HUDEP-2 (cell line): ENCODE measurements at regions not wholly inside any gene's neighbourhood (a gene's known extent, or its start where the extent isn't known, plus 50 kb on each side); places are given as distances from the start of the nearest gene placed in this dataset.

Source experiments
- DNase-seq, 76 experiments: peaks; one replicate each; lab custom pipeline; 2025; ENCODE audit not compliant: unreplicated experiment in 76 of 76; lab: John Stamatoyannopoulos, UW

DNA sequence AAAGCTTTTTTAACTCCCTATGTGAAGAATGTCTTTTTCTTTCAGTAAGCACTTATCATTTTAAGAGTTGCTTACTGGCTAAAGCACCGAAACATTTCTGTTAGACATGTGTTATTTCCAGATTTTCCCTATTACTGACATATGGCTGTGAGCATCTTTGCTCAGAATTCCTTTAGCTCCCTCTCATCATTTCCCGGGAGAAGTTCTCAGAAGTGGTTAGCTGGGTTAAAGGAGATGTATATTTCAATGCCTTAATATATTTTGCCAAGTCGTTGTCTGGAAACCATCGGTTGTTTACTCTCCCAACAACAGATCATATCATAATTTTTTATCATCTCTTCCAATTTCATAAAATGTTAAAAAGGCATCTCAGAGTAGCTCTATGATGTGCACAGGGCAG lies 396.5 kb downstream of the OCA2 start:
- DNase-seq, result no peak

DNA sequence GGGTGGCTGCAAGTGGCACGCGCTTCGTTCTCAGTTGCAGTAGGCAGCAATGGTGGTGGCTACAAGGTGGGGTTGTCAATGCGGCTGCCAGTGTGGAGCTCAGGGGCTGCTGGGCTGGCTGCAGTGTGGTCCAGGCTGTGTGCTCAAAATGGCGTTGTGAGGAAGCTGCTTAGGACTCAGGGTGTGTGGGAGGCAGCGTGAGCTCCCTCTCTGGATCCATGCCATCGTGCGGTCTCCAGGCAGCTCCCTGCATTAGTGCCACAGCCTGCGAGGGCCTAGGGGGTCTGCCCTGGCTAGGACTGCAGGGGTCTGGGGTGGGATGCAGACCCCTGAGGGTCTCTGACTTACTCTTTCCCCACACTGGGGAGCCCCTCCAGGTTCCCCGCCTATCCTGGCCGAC lies 397.2 kb downstream of the OCA2 start:
- DNase-seq, result no peak

DNA sequence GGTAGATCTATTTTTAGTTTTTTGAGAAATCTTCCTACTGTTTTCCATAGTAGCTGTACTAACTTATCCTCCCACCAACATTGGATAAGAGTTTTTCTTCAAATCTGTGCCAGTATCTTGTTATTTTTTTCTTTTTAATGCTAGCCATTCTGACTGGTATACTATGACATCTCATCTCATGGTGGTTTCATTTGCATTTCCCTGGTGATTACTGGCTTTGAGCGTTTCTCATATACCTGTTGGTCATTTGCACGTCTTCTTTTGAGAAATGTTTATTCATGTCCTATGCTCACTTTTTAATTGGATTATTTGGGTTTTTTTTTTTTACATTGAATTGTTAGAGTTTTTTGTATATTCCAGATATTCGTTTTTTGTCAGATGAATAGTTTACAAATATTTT lies 398.1 kb downstream of the OCA2 start:
- no peak for DNase-seq

DNA sequence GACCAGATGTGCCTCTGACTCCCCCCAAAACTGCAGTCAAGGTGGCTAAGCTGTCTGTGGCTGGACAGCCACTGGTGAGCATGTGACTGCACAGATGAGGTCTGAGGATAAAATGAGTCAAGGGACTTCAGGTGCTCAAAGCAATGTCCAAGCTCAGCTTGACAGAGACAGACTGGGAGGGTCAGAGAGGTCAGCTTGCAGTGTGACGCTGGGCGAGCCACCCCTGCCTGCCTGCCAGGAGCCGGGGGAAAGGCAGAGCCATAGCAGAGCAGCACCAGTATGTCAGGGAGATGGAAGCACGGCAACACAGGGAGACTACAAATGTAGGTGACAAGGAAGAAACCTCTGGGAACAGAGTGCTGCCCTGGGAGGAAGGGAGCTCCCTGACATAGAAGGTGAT lies 399.4 kb downstream of the OCA2 start:
- no peak for DNase-seq

DNA sequence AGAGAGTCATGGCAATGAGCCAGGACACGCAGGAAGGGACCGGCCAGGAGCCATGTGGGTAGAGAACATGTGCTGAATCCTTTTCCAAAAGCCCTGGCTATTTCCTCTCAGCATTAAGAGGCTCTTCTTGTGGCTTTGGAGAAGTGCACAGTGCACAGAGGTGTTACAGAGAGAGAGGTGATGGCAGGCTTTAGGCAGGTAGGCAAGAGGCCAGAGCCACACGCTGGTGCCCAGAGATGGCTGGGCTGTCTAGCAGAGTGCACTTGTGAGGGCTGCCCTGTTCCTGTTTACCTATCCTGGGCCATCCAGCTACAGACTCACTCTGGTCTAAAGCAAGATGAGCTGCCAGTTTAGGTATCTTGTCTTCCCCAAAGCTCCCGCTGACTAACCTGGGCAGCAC lies 402.6 kb downstream of the OCA2 start:
- DNase-seq, result no peak

DNA sequence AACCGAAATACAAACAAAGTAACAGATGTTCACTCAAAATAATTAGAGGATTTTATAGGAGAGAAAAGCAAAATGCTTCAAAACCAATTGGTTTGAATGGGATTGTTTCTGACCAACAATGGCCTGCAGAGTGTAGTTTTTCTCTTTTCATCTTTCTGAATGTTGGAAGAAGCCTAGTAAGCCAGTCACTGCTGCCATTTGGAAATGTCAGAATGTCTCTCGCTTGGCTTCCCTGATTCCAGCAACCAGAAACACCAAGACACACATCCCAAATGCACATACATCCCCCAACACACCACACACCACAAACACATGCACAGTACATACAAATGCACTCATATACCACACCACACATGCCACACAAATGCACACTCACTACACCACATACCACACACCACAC lies 403.4 kb downstream of the OCA2 start:
- no peak for DNase-seq

DNA sequence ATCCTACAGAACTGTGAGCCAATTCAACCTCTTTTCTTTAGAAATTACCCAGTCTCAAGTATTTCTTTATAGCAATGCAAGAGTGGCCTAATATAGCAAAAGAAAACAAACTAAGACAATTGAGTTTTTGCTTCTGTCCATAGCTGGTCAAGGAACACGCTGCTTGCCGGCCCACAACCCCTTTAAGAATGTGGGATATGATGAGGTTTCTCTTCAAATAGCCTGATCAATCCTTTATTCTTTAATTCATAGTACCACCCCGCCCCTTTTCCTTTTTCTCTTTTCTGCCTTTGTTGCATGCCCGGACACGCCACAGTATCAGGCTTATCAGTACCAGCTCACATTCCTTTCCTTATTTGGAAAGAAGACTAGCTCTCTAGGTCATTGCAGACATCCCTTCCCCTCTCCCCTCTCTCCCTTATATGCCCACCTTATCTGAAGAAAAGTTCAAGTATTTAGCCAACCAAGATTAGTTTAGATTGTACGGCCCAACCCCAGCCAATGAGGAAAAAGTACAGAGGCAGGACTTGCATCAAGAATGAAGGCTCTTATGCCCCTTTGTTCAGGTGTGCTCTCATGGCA lies 404.5 kb downstream of the OCA2 start:
- no peak for DNase-seq

DNA sequence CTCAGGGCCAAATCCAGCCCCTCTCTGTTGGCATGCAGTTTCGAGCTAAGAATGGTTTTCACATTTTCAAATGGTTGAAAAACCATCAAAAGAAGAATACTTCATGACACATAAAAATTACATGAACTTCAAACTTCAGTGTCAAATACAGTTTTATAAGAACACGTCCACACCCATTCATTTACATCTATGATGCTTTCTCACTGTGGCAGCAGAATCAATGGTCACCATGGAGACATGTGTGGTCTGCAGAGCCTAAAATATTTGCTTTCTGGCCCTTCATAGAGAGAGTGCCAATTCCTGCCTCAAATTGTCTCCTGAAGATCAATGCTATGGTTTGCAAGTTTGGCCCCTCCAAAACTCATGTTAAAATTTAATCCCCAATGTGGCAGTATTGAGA lies 405.8 kb downstream of the OCA2 start:
- no peak for DNase-seq

DNA sequence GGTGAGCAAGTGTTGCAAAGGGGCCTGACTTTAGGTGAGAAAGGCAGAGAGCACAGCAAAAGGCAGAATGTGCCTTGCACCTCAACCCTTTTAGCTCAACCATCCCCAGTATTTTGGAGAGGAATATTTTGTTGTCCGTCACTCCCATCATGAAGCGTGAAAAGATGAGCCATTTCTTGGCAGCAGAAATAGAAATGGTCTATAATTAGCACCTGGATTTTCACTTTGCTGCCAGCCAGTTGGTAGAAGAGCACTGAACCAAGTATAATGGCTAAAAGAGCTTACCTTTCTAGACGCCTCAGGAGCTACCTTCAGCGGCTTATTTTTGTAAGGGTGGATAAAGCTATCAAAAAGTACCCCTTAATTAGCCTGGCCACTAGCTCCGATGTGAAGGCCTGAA lies 406.7 kb downstream of the OCA2 start:
- DNase-seq, result no peak

DNA sequence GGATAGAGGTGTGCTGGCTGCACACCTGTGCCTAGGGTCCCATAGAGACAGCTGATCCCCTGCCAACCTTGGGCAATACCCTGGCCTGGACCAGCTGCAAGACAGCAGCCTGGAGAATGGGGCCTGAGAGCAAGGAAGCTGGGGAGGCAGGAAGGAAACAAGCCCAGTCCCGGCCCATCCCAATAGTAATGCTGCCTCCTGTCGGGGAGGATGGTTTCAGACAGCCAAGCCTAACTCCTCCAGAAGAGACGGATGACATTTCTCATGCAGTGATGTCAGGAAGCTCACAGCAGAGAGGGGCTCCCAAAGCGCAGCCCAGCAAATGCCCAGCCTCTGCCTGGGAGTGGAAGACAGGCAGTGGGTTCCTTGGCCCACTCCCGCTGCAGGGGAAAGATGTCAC lies 408.8 kb downstream of the OCA2 start:
- DNase-seq, result no peak

DNA sequence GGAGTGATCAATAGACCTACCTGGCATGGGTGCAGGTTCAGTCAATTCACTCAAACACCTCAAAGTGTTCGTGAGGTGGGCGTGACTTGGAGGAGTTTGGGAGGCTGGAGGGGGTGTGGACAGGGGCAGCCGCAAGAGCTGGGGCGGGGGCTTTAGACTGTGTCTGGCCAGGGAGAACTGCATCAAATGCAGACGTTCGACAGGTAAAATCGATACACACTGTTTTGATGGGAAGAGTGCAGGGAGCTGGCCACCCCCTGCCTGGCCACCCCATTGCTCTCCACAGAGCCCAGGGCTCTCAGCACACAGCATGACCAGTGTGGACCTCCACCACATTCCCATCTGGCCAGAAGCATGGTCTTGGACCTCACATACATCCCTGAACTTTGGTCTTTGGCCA lies 412.1 kb downstream of the OCA2 start:
- no peak for DNase-seq

DNA sequence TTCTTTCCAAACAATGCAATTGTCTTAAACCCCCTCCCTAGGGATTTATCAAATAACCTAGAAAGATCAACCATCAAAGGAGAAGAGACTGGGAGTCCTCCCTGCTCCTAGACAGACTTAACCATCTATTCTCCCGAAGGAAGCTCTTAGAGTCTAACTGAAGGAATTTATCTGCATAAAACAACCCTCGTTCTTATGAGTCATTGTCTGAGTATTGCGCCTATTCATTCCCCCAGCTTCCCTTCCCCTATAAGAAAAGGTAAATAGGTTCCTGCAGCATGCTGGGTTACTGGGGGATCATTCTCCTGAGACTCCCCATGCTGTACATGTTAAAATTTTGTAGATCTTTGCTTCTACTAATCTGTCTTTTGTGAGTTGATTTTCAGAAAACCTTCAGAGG lies 412.7 kb downstream of the OCA2 start:
- DNase-seq, result no peak

DNA sequence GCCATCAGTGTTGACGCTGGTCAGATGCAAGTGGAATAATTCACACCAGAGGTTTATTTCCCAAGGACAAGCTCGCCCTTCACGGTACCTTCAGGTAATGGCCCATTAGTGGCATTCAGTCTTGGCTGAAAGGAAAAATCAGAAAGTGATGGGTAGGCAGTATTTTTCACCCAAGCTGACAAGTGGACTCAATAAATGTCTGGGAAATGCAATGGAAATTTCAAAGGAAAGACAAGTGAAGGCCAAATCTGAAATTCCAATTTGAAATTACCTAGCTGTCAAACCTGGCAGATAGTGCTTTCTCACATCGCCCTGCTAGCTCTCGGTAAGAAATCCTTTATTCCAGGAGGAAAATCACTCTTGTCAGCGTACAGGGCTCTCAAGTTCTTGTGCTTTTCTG lies 413.5 kb downstream of the OCA2 start:
- DNase-seq, result no peak

DNA sequence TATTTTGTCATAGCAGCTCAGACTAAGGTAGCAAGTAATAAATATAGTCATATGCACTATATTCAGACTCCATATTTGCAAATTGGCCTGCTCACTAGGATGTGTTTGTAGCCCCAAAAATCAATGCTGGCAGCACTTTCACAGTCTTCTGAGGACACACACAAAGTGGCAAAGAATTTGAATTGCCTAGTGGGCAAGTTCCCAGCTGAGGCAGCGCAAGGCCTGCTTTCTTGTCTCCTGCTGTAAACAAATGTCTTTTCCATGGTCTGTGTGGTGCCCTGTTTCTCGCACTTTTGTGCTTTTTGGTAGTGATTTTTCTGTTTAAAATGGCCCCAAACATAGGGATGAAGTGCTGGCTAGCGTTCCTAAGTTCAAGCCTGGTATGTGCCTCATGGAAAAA lies 416.0 kb downstream of the OCA2 start:
- no peak for DNase-seq

DNA sequence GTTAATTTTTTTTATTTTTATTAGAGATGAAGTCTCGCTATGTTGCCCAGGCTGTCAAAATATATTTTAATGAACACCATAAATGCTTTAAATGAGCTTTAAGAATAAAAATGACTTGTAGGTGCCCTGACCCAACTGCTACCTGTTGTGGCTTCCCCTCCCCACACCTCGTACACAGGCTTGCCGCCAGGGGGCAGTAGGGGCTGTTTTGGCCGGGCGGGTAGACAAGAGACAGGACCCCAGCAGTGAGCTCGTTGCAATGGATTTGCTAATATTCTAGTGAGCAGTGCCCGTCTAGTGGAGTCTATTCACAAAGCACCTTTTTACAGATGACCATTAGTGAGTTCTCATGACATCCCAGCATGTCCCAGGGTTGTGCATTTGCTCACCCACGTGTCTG lies 418.1 kb downstream of the OCA2 start:
- peak in 42 of 76 experiments; percentile 0 to 67 (median 28) for DNase-seq

DNA sequence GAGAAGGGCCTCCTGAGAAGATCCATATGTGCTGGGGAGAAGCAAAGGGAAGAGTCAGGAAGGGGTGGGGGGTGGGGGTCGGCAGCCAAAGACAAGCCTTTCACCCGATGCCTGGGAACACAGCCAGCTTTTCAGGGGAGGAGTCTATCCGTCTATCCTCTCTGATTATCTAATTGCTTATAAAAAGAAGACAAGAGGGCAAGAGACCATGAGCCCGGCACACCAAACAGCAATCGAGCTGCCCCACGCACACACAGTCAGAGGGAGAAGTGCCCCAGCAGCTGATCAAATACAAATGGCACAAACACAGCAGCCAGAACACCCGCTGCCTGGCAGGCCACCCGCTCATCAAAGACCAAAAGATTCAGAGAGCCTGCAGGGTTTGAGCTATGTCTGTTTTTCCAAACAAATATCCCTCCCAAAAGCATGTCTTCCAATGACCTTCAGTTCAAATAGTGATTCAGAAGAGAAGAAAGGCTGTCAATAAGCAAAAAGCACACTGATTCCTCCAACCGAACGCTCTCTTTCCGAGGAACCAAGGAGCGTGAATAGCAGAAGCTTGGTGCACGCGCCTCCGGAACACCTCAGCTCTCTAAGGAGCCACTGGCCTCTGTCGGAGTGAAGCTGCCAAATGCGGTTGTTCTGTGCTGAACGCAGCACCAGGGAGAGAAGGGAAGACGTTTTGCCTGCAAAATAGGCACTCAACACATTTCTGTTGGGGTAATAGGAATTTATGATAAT lies 419.2 kb downstream of the OCA2 start:
- no peak for DNase-seq

DNA sequence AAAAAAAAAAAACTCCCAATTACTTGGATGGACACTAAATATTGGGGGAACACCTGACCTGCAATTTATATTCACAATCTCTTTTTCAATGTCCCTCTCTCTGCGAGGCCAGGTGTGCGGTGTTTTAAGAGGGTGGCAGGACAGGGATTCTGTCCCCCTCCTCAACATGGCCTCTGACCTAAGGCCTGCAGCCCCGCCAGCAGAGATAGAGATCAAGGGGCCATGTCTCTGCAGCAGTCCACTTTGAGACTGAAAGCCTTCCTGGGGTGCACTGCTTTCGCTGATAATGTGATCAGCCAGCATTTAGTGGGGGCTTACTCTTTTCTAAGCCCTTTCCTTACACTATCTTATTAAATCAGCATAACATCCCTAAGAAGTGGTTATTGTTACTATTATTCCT lies 419.9 kb downstream of the OCA2 start:
- no peak for DNase-seq

DNA sequence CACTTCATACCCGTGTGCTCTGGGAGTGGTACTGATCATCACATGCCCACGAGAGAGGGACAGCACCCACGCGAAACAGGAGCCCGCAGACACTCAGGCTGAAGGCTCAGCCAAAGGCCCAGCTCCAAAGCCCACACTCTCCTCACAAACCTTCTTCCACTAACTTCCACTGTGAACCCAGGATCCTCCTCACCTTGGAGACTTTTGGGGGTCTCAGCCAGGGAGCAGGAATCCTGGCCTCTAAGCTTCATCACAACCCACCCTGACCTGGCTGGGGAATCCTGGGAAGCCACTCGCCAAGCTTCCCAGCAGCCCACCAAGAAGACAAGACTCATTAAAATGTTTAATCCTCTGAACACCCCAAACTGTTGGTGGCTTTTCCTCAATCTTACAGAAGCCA lies 421.2 kb downstream of the OCA2 start:
- no peak for DNase-seq

DNA sequence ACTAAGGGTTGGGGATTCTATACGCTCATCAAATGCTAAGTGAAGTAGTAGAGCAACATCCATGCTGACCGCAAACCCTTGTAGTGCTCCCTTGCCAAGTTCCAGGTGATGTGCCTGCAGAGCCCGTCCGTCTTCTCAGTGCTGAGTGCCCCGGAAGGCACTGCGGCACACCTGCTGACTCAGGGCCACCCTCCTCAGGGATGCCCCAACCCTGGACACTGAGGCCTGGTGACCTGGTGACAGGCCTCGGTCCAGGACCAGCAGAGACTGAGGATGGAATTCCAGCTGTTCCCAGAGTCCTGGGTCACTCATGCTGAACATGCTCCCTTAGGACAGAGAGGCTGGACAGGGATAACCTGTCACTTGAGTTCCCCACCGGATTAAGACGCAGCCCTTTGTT lies 422.5 kb downstream of the OCA2 start:
- DNase-seq, result no peak

DNA sequence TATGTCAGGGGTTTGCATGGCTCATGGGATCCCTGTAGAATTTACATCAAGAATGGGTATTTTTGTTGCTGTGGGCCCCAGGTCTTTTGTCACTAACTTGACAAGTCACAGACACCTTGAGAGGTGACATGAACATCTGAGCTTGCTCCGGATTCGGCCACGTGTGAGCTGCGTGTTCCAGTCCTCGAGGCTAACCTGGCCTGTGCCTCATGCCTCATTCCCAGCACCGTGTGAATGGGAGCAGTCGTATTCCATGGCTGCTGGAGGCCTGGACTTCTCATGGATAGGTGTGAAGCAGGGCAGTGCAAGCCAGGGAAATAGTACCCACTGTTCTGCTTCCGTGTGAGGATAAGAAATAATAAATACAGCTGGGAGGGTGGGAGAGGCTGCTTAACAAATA lies 423.5 kb downstream of the OCA2 start:
- DNase-seq, result no peak

DNA sequence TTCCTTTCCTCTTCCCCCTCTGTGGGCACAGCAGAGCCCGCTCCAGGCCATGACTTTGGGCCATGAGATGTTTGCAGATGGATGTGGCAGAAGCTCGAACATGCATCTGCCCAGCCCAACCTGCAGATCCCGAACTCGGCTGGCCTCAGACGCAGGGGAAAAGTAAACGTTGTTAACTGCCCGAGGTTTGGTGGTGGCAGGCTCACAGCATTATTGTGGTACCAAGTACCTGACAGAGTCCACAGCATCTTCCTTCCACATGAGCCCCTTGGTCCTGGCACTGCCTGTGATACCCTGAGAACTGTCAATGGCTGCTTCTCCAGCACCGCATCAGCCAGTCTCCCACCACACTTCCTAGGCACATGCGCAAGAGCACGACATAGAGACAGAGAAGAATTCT lies 424.3 kb downstream of the OCA2 start:
- no peak for DNase-seq

DNA sequence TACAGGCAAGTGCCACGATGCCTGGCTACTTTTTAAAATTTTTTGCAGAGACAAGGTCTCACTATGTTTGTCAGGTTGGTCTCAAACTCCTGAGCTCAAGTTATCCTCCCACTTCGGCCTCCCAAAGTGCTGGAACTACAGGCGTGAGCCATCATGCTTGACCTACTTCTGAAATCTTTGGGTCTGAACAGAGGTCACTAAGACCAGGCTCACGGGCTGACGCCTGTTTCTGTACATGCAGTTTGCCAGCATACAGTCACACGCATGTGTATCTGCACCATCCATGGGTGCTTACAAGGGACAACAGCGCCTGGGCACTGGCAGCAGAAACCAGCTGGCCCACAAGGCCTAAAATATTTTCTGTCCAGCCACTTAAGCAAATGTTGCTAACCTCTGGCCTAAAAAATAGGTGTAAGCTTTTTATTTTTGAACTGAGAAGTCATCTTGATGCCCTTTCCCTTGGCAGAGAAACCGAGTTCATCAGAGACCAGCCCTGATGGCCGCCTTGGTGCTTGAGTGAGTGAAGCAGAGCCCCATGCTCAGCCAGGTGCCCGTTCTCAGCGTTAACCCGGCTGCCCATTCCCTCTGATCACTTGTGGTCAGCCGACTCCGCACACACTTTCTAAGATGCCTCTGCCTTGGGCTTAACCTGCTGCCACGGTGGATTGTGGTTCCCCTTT lies 425.2 kb downstream of the OCA2 start:
- no peak for DNase-seq
